Erythroblast (primary cell): ENCODE measurements at regions not wholly inside any gene's neighbourhood (a gene's known extent, or its start where the extent isn't known, plus 50 kb on each side); places are given as distances from the start of the nearest gene placed in this dataset.
"Not testable (repeated sequence)": the region's sequence is repeated elsewhere in the genome, so short reads cannot be mapped to it uniquely, and the experiment has no call there.

Source experiments
- DNase-seq, 2 experiments: peaks; one replicate each; lab custom pipeline; 2025; lab: John Stamatoyannopoulos, UW
- GATA1 ChIP-seq: IDR thresholded peaks from 2 replicates; pipeline ENCODE4 v1.6.1; 2011; ENCODE audit warnings: low read depth, mild to moderate bottlenecking, control low read depth, low read length, moderate library complexity
- POLR2A ChIP-seq: IDR thresholded peaks from 2 replicates; pipeline ENCODE4 v1.6.1; 2011; ENCODE audit warnings: mild to moderate bottlenecking, low read length

GRCh38 chr3:127041264-127041820, 58.4 kb downstream of the PLXNA1 start:
- no peak for DNase-seq
- TF ChIP-seq GATA1 (no peak), POLR2A (no peak)

GRCh38 chr3:127041933-127042332, 59.0 kb downstream of the PLXNA1 start:
- no peak for TF ChIP-seq POLR2A
- no peak for TF ChIP-seq GATA1
- DNase-seq: no peak

GRCh38 chr3:127042634-127043033, 59.7 kb downstream of the PLXNA1 start:
- DNase-seq: no peak

GRCh38 chr3:127043041-127043641, 60.2 kb downstream of the PLXNA1 start:
- TF ChIP-seq GATA1 (no peak), POLR2A (no peak)
- no peak for DNase-seq

More at GRCh38 chr3:127042634-127043033, 59.7 kb downstream of the PLXNA1 start:
- no peak for TF ChIP-seq POLR2A
- TF ChIP-seq GATA1: no peak

DNA sequence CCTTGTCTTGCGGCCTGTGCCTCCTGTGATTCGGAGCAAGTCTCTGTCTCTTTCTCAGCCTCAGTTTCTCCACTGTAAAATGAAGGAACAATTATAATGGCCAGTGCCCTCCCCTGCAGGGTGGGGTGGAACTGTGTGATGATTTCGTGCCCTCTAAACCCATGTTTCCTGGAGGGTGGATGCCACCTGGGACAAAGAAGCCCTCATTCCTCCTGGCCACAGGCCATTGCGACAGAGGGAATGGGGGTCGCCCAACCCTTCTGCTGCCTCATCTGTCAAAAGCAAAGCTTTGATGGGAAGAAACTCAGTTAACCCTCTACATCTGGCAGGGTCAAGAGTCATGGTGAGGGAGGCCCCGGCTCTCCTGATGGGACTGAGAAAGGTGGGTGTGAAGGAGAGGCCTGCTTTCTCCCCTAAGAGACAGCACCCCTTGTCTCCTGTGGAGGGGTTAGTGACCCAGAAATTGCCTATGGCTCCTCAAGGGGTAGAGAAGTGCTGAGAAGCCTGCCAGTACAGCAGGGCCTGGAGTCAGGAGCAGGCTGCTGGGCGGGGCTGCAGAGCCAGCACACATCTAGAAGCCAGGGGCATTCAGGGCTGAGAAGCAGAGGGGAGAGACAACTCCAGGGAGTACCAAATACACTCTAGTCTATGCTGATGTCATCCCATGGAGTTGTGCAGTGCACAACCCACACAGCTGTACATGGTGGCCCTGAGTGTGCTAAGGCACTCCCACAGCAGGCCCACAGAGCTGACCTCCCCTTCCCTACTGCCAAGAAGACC, 61.0 kb downstream of the PLXNA1 start:
- TF ChIP-seq GATA1 (no peak), POLR2A (no peak)
- no peak for DNase-seq

DNA sequence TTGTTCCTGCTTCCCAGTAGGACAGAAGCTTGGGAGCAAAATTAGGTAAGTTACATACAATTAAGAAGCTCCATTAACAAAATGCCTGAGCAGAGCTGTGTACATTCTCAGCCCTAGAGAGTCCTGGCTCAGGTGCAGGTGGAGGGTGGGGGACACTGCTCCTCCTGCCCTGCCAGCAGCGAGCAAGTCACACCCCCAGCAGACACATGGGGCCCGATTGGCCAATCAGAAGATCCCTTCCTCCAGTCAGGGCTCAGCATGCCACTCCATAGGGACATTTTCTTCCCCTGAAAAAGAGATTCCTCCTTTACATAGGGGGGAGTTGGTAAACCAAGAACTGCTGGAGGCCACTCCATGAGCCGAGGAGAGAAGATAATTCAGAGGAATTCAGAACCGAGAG, 62.1 kb downstream of the PLXNA1 start:
- TF ChIP-seq POLR2A (no peak), GATA1 (no peak)
- no peak for DNase-seq

DNA sequence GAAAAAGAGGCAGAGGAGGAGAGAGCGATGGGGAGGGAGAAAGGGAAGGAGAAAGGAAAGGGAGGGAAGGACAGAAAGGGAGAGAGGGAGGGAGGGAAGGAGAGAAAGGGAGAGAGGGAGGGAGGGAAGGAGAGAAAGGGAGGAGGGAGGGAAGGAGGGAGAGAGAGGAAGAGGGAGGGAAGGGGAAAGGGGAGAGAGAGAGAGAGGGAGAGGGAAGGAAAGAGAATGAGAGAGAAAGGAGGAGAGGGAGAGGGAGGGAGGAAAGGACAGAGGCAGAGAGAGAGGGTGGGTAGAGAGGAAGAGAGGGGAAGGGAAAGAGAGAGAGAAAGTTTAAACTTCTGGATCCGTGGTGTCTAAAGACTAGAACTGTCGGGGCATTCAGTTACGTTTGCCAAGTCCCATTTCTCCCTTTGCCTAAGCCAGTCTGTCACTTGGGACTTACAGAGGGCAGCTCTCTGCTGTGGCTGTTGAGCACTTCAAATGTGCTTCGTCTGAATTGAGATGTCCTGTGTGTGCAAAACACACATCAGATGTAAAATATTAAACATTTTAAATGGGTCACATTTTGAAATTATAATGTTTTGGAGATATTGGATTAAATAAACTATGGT, 62.6 kb downstream of the PLXNA1 start:
- TF ChIP-seq GATA1 (no peak), POLR2A (no peak)

GRCh38 chr3:127046690-127047089, 63.8 kb downstream of the PLXNA1 start:
- not testable (repeated sequence) for DNase-seq

More for the DNA sequence above, 62.6 kb downstream of the PLXNA1 start:
- no peak for DNase-seq

GRCh38 chr3:127049393-127049792, 66.5 kb downstream of the PLXNA1 start:
- no peak for DNase-seq
- TF ChIP-seq GATA1 (no peak), POLR2A (no peak)

- DNase-seq: no peak
- TF ChIP-seq GATA1: no peak
- TF ChIP-seq POLR2A: no peak
These were observed 67.8 kb downstream of the PLXNA1 start for GRCh38 chr3:127050733-127051132.

DNA sequence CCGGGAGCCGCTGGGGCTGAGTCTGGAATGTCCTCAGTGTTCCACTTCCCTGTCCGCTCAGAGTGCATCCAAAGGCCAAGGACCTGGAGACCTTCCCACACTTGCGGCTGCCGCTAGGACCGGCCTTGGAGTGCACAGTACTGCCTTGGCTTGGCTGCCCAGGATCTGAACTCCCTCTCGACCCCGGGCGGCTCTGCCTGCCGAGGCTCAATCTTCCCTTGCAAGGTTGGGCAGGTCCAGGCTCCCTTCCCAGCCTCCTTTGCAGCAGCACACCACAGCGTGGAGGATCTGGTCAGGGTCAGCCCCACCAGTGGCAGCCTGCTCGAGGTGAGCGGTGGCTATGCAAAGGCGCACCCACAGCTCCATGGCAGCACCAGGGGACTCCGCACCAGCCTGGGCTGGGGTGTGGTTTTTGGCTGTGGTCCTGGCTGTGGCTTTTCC, 69.2 kb downstream of the PLXNA1 start:
- TF ChIP-seq POLR2A (no peak), GATA1 (no peak)
- DNase-seq: no peak

DNA sequence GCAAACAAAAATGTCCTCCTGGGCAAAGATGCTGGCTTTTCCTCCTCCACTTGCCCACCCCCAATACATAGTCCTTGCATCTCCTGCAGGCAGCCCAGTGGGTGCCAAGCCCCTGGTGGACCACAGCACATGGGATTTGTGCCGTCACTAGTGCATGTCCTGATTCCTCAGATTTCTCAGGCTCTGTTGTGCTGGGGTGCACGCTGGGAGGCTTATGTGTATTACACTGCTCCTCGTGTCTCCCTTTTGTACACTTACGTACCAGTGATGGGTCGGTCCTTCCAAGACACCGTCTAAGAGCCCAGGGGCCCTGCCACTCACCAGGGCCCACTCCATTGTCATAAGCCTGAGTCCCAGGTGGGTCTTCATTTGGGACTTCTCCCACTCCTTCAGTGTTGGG, 70.1 kb downstream of the PLXNA1 start:
- TF ChIP-seq POLR2A (no peak), GATA1 (no peak)
- no peak for DNase-seq

- TF ChIP-seq POLR2A (no peak), GATA1 (no peak)
- DNase-seq: no peak
These were observed 70.5 kb downstream of the PLXNA1 start for GRCh38 chr3:127053450-127053849.

DNA sequence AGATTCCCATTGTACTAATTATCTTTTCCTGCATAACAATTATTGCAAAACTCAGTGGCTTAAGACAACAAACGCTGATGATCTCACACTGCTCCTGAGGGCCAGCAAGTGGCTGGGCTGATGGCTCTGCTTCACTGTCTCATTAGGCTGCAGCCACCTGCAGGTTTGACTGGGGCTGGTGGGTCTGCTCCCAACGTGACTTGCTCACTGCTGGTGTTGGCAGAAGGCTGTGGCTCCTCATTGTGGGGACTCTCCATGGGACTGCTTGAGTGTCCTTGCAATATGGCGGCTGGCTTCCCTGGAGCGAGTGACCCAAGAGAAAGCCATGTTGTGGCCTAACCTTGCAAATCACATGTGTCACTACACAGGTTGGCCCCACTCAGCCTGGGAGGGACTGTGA, 71.1 kb downstream of the PLXNA1 start:
- TF ChIP-seq POLR2A (no peak), GATA1 (no peak)
- no peak for DNase-seq
